G401.6 (cell line): ENCODE measurements at regions not wholly inside any gene's neighbourhood (a gene's known extent, or its start where the extent isn't known, plus 50 kb on each side); places are given as distances from the start of the nearest gene placed in this dataset.

ENCODE experiments used
- FAIRE-seq: peaks from 2 replicates; lab custom pipeline; 2012; peaks lifted over from hg19 to GRCh38; lab: Jason Lieb, UNC

DNA sequence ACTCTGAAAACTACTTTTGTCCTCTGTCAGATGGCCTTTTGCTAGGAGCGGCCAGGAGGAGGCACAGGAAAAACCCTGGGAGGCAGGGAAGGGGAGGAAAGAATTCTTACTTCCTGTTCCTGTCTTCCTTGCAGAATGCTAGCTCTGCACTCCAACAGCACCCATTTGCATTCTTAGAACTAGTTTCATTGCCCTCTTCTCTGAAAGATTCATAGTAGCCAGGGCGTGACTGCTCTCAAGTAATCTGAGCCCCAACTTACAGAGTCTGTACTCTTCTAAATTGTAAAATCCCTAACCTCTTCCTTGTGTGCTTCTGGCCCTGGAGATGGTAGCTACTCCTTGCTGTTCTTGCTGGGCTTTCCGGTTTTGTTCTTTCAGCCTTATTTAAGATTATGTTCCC is 75.3 kb upstream of the STEAP1 start:
- FAIRE-seq: no peak

DNA sequence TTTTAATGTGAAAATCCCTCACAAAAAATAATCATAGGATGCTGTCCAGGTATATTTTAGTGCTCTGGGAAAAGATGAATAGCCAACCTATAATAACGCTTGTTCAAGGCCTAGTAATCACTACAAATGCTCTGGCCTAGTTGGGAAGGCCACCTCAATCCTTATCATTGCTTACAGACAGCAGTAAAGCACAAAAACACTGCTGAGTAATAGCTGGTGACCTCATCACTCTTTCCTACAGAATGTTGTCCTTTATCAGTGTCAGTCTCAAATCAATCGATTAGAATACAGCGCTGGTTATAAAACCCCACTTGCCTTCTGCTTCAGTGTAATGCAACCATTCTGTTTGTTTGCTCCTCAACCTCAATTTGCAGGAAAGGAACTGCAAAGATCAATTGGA is 72.6 kb upstream of the STEAP1 start:
- FAIRE-seq: no peak

DNA sequence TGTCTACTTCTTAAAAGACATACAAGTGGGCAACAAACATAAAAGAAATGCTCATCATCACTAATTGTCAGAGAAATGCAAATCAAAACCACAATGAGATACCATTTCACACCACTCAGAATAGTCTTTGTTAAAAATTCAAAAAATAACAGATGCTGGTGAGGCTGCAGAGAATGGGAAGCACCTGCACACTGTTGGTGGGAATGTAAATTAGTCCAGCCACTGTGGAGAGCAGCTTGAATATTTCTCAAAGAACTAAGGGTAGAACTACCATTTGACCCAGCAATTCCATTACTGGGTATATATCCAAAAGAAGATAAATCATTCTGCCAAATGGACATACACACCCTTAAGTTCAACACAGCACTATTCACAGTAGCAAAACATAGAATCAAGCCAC is 61.8 kb upstream of the STEAP1 start:
- FAIRE-seq: no peak

DNA sequence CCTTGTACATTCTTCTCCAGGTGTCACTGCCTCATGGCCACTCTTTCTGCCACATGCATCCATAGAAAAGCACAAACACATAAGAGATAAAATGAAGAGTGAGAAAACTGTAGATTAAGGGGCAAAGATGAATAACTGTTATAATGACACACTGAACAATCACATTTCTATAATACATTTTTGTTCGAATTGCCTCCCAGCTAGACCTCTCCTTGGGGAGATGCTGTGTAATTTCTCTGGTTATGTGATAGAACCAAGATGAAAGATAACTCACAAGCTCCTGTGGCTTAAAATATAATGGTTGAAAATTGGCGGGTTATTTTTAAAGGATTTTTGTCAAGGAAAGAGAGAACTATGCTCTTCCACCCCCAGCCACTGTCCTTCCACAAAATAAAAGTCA is 60.2 kb upstream of the STEAP1 start:
- FAIRE-seq: no peak
